ENCODE measurements at regions not wholly inside any gene's neighbourhood (a gene's known extent, or its start where the extent isn't known, plus 50 kb on each side); places are given as distances from the start of the nearest gene placed in this dataset.
"Not testable (repeated sequence)": the region's sequence is repeated elsewhere in the genome, so short reads cannot be mapped to it uniquely, and the experiment has no call there.

- H3K4me3 ChIP-seq (ENCODE audit: low read depth, low read length), result no peak overlapping the region
- TF ChIP-seq CTCF (IDR thresholded peaks at IDR 0.05; ENCODE audit: borderline replicate concordance, insufficient read depth, low read depth, low read length), result no peak
Observed at GRCh38 chr7:118974836-118975235, 750.3 kb downstream of the ANKRD7 start.

DNA sequence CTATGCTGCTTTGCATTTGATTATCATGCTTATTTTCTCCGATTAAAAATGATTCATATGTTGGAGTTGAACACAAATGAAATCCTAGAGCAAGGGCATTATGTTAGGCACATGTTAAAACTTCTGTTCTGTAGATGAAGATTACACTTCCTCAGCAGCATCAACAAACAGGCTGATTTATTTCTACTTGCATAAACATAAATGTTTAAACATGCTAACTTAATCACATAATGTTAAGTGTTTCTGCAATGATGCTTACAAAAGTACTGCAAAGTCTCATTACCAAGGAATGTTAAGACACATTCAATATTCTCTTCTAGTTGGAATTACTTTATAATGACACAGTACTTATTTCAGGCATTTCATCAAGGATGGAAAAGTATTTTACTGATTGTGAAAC is 770.8 kb downstream of the ANKRD7 start:
- H3K4me3 ChIP-seq (ENCODE audit: low read depth, low read length), result no peak overlapping the region
- no peak for TF ChIP-seq CTCF (IDR thresholded peaks at IDR 0.05; ENCODE audit: borderline replicate concordance, insufficient read depth, low read depth, low read length)

DNA sequence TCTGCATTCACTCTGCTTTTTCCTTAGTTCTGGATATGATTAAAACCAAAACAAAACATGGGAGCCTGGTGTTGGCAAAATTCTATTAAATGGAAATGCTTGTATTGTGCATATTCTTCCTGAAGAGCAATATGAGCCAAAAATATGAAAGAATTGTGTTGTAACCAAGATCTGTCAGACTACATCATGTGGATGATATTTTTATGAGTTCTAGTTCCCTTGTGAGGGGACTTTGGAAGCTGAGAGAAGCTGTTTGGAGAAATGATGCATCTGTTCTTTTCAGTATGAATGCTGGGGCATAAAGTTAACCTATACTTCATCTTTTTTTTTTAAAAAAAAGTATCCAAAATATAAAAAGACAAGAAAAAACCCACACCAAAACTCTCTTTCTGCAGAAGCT is 782.7 kb downstream of the ANKRD7 start:
- H3K4me3 ChIP-seq (ENCODE audit: low read depth, low read length), result no peak overlapping the region
- TF ChIP-seq CTCF (IDR thresholded peaks at IDR 0.05; ENCODE audit: borderline replicate concordance, insufficient read depth, low read depth, low read length), result no peak

DNA sequence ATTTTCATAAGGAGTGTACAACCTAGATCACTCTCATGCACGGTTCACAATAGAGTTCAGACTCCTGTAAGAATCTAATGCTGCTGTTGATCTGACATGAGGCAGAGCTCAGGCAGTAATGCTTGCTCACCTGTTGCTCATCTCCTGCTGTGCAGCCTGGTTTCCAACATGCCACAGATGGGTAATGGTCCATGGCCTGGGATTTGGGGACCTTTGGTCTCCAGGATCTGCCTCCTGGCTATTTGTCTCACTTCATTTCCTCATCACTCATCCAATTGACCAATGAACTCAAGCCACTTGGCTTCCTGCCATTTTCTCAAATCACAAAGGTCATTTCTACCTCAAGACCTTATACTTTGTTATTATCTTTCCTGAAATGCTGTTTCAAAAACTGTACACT is 786.1 kb downstream of the ANKRD7 start:
- H3K4me3 ChIP-seq (ENCODE audit: low read depth, low read length), result no peak overlapping the region
- TF ChIP-seq CTCF (IDR thresholded peaks at IDR 0.05; ENCODE audit: borderline replicate concordance, insufficient read depth, low read depth, low read length), result no peak

- no peak overlapping the region for H3K4me3 ChIP-seq (ENCODE audit: low read depth, low read length)
- no peak for TF ChIP-seq CTCF (IDR thresholded peaks at IDR 0.05; ENCODE audit: borderline replicate concordance, insufficient read depth, low read depth, low read length)
Observed at GRCh38 chr7:119026391-119026790, 801.9 kb downstream of the ANKRD7 start.

DNA sequence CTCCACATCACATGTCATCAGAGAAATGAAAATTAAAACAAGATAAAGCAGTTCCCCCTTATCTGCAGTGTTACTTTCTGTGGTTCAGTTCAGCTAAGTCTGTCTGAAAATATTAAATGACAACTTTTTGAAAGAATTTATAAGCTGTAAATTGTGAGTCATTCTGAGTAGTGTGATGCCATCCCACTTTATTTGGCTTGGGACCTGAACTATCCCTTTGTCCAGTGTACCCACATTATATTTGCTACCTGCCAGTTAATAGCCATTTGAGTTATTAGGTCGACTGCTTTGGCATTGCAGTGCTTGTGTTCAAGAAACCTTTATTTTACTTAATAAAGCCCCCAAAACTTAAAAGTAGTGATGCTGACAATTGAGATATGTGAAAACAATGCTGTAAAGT is 804.2 kb downstream of the ANKRD7 start:
- no peak overlapping the region for H3K4me3 ChIP-seq (ENCODE audit: low read depth, low read length)
- TF ChIP-seq CTCF (IDR thresholded peaks at IDR 0.05; ENCODE audit: borderline replicate concordance, insufficient read depth, low read depth, low read length), result no peak

DNA sequence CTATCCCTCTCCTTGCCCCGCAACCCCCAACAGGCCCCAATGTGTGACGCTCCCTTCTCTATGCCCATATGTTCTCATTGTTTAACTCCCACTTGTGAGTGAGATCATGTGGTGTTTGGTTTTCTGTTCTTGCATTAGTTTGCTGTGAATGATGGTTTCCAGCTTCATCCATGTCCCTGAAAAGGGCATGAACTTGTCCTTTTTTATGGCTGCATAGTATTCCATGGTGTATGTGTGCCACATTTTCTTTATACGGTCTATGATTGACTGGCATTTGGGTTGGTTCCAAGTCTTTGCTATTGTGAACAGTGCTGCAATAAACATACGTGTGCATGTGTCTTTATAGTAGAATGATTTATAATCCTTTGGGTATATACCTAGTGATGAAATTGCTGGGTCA is 807.6 kb downstream of the ANKRD7 start:
- not testable (repeated sequence) for H3K4me3 ChIP-seq (ENCODE audit: low read depth, low read length)

GRCh38 chr7:119033641-119034040 is 809.1 kb downstream of the ANKRD7 start:
- no peak overlapping the region for H3K4me3 ChIP-seq (ENCODE audit: low read depth, low read length)
- TF ChIP-seq CTCF (IDR thresholded peaks at IDR 0.05; ENCODE audit: borderline replicate concordance, insufficient read depth, low read depth, low read length), result no peak
